CD4-positive, alpha-beta T cell (primary cell): ENCODE measurements at regions not wholly inside any gene's neighbourhood (a gene's known extent, or its start where the extent isn't known, plus 50 kb on each side); places are given as distances from the start of the nearest gene placed in this dataset.

Experiments
- ATAC-seq: fragments of 200-7000 bp; cut with Tn5 transposase; one replicate; pipeline ENCODE4 v1.10.0; 2022; ENCODE audit warnings: mild to moderate bottlenecking; ENCODE audit not compliant: poor library complexity
- CTCF ChIA-PET: fragments of 350-600 bp; sonication (Branson Sonifier 250); formaldehyde crosslinking; loops from one replicate; lab custom pipeline; 2021; ENCODE audit warnings: antibody characterized with exemption, inconsistent platforms; lab: Charles Lee
- POLR2A ChIA-PET: fragments of 350-600 bp; sonication (Branson Sonifier 250); formaldehyde crosslinking; loops from one replicate; lab custom pipeline; 2021; ENCODE audit warnings: antibody characterized with exemption, inconsistent platforms; lab: Charles Lee
- DNase-seq, 14 experiments: peaks; one replicate each; pipeline ENCODE4 v3.0.0-alpha.2; 2013 to 2020; ENCODE audit warnings: mixed read lengths in 2 of 14
- H3K27ac ChIP-seq, 2 donors: one replicate each; pipeline versions ENCODE4 v1.5.1 to v1.7.0; 2013; ENCODE audit warnings: low read length in 2 of 2, low read depth in 1 of 2, mild to moderate bottlenecking in 1 of 2
- H3K27me3 ChIP-seq, 2 experiments: 1 replicate in 1 of 2; 2 replicates in 1 of 2; pipeline versions ENCODE4 v1.6.1 to v1.7.0; 2013; ENCODE audit warnings: low read length in 2 of 2, control low read depth in 1 of 2, mild to moderate bottlenecking in 1 of 2, moderate library complexity in 1 of 2; ENCODE audit not compliant: insufficient read depth in 2 of 2, control insufficient read depth in 1 of 2
- H3K36me3 ChIP-seq: one replicate; pipeline ENCODE4 v1.6.1; 2013; ENCODE audit warnings: low read length, control low read depth; ENCODE audit not compliant: insufficient read depth
- H3K4me1 ChIP-seq: one replicate; pipeline ENCODE4 v1.6.1; 2013; ENCODE audit warnings: low read length, control low read depth; ENCODE audit not compliant: insufficient read depth
- H3K4me3 ChIP-seq: one replicate; pipeline ENCODE4 v1.5.1; 2013; ENCODE audit warnings: mild to moderate bottlenecking, low read length, moderate library complexity
- H3K9me3 ChIP-seq, 2 experiments: 1 replicate in 1 of 2; 2 replicates in 1 of 2; pipeline versions ENCODE4 v1.6.1 to v1.7.0; 2013; ENCODE audit warnings: low read length in 2 of 2, mild to moderate bottlenecking in 2 of 2, control low read depth in 1 of 2, moderate library complexity in 1 of 2; ENCODE audit not compliant: control insufficient read depth in 1 of 2, insufficient read depth in 1 of 2
- H3K27ac Mint-ChIP-seq: one replicate; pipeline ENCODE4 v1.8.0; 2020; ENCODE audit warnings: mixed read lengths
- H3K27me3 Mint-ChIP-seq: one replicate; pipeline ENCODE4 v1.8.0; 2021; ENCODE audit warnings: mixed read lengths
- H3K36me3 Mint-ChIP-seq: one replicate; pipeline ENCODE4 v1.8.0; 2021; ENCODE audit warnings: low read depth, mixed read lengths
- H3K4me1 Mint-ChIP-seq: one replicate; pipeline ENCODE4 v1.8.0; 2021; ENCODE audit warnings: low read depth, mixed read lengths
- H3K4me3 Mint-ChIP-seq: one replicate; pipeline ENCODE4 v1.8.0; 2020; ENCODE audit warnings: mild to moderate bottlenecking, mixed read lengths
- H3K9me3 Mint-ChIP-seq: one replicate; pipeline ENCODE4 v1.8.0; 2020; ENCODE audit warnings: mixed read lengths
- CTCF ChIP-seq: fragments of 200-600 bp; IDR thresholded peaks from one replicate; pipeline ENCODE4 v1.8.0; 2022; ENCODE audit warnings: antibody characterized with exemption, mild to moderate bottlenecking
- intact Hi-C, 2 experiments: fragments of 100-400 bp; cut with DNase I in 1 of 2; cut with micrococcal nuclease in 1 of 2; formaldehyde crosslinking; loops; one replicate each; pipeline versions ENCODE4 v1.15.1 to v1.9.0; 2023 to 2025; cut with DNase I, micrococcal nuclease

GRCh38 chr4:181017038-181017437 is 1226.2 kb upstream of the TENM3 start:
- Histone ChIP-seq H3K27me3 (no peaks in the 10 kb centered on the region), H3K4me3 (no peak overlapping the region), H3K4me1 (no peaks in the 10 kb centered on the region), H3K36me3 (no peaks in the 10 kb centered on the region), H3K27ac (no peak overlapping the region), H3K9me3 (peaks cover 0 to 3% of the 10 kb centered on the region in 2 experiments)
- Mint-ChIP-seq H3K27ac (no peak overlapping the region), H3K9me3 (peaks cover 2% of the 10 kb centered on the region), H3K36me3 (no peaks in the 10 kb centered on the region), H3K27me3 (no peaks in the 10 kb centered on the region), H3K4me3 (no peak overlapping the region), H3K4me1 (no peaks in the 10 kb centered on the region)
- intact Hi-C loops = no loop called here
- DNase-seq (no peak), ATAC-seq (no peak)
- TF ChIP-seq CTCF = no peak
- CTCF ChIA-PET = no interaction called here
- POLR2A ChIA-PET = interaction anchor here (0.6 kb wide), 1 partner anchor 21 kb away, joined by 3 read pairs; no protein-coding TSS in a partner anchor

- no peaks in the 10 kb centered on the region for H3K36me3 ChIP-seq
- ATAC-seq = no peak
- H3K4me3 ChIP-seq = no peak overlapping the region
- ChIA-PET POLR2A (no interaction called here), CTCF (no interaction called here)
- no peaks in the 10 kb centered on the region for H3K4me1 Mint-ChIP-seq
- H3K36me3 Mint-ChIP-seq = no peaks in the 10 kb centered on the region
- no peak for DNase-seq
- no peaks in the 10 kb centered on the region for H3K27me3 Mint-ChIP-seq
- no peak overlapping the region for H3K4me3 Mint-ChIP-seq
- H3K27ac Mint-ChIP-seq = no peak overlapping the region
- no peaks in the 10 kb centered on the region for H3K27me3 ChIP-seq
- peaks cover 0 to 3% of the 10 kb centered on the region in 2 experiments for H3K9me3 ChIP-seq
- intact Hi-C loops = no loop called here
- no peaks in the 10 kb centered on the region for H3K4me1 ChIP-seq
- H3K9me3 Mint-ChIP-seq = peaks cover 2% of the 10 kb centered on the region
- H3K27ac ChIP-seq = no peak overlapping the region
- no peak for TF ChIP-seq CTCF
These were observed 1224.7 kb upstream of the TENM3 start for GRCh38 chr4:181018472-181018871.

GRCh38 chr4:181018913-181019312 is 1224.3 kb upstream of the TENM3 start:
- H3K4me3 Mint-ChIP-seq = no peak overlapping the region
- H3K27me3 ChIP-seq = no peaks in the 10 kb centered on the region
- POLR2A ChIA-PET = no interaction called here

More at GRCh38 chr4:181018913-181019312, 1224.3 kb upstream of the TENM3 start:
- no peaks in the 10 kb centered on the region for H3K4me1 Mint-ChIP-seq
- intact Hi-C loops = no loop called here
- no peaks in the 10 kb centered on the region for H3K27me3 Mint-ChIP-seq
- no peak overlapping the region for H3K27ac Mint-ChIP-seq
- no peak for TF ChIP-seq CTCF
- Histone ChIP-seq H3K4me1 (no peaks in the 10 kb centered on the region), H3K4me3 (no peak overlapping the region), H3K9me3 (peaks cover 0 to 3% of the 10 kb centered on the region in 2 experiments), H3K27ac (no peak overlapping the region), H3K36me3 (no peaks in the 10 kb centered on the region)
- CTCF ChIA-PET = no interaction called here
- peaks cover 2% of the 10 kb centered on the region for H3K9me3 Mint-ChIP-seq
- no peaks in the 10 kb centered on the region for H3K36me3 Mint-ChIP-seq
- ATAC-seq (no peak), DNase-seq (no peak)
